ENCODE measurements at regions not wholly inside any gene's neighbourhood (a gene's known extent, or its start where the extent isn't known, plus 50 kb on each side); places are given as distances from the start of the nearest gene placed in this dataset.

- Histone ChIP-seq H3K4me3 (no peak overlapping the region), H3K36me3 (no peaks in the 10 kb centered on the region), H3K27me3 (no peaks in the 10 kb centered on the region), H3K27ac (no peak overlapping the region), H3K4me1 (peaks cover 11 to 18% of the 10 kb centered on the region in 2 donors), H3K9me3 (no peaks in the 10 kb centered on the region)
- DNase-seq (no peak), ATAC-seq (no peak)
- in situ Hi-C loops (cut with MboI; ENCODE audit: low sequenced_read_pairs in 4 of 4): loop anchor here in 3 of 4 donors (5.0 to 25.0 kb wide), 6 partner anchors 402 to 1113 kb away; no protein-coding TSS in a partner anchor
- intact Hi-C loops (cut with DNase I; ENCODE audit: low total_unique reads): no loop called here
- TF ChIP-seq POLR2A (IDR thresholded peaks at IDR 0.05): no peak
- no peak for TF ChIP-seq CTCF (IDR thresholded peaks at IDR 0.05 in 4 of 5, conservative IDR thresholded peaks at IDR 0.05 in 1 of 5)
Observed at GRCh38 chr6:164114051-164114450, 699.5 kb downstream of the QKI start.

GRCh38 chr6:164113637-164114036, 699.1 kb downstream of the QKI start:
- in situ Hi-C loops (cut with MboI; ENCODE audit: low sequenced_read_pairs in 4 of 4) (loop anchor here in 3 of 4 donors (5.0 to 25.0 kb wide), 6 partner anchors 401 to 1114 kb away; no protein-coding TSS in a partner anchor), intact Hi-C loops (cut with DNase I; ENCODE audit: low total_unique reads) (no loop called here)
- H3K36me3 ChIP-seq: no peaks in the 10 kb centered on the region
- no peak for TF ChIP-seq CTCF (IDR thresholded peaks at IDR 0.05 in 4 of 5, conservative IDR thresholded peaks at IDR 0.05 in 1 of 5)
- no peak for TF ChIP-seq POLR2A (IDR thresholded peaks at IDR 0.05)
- H3K9me3 ChIP-seq: no peaks in the 10 kb centered on the region
- peaks cover 15 to 21% of the 10 kb centered on the region in 2 donors for H3K4me1 ChIP-seq
- H3K27me3 ChIP-seq: no peaks in the 10 kb centered on the region
- H3K27ac ChIP-seq: no peak overlapping the region
- no peak for ATAC-seq
- H3K4me3 ChIP-seq: no peak overlapping the region
- no peak for DNase-seq

- no peaks in the 10 kb centered on the region for H3K27me3 ChIP-seq
- peak overlapping the region; percentile 25 to 52 (median 45) for H3K4me3 ChIP-seq
- ATAC-seq: peak; percentile 37 to 49
- intact Hi-C loops (cut with DNase I; ENCODE audit: low total_unique reads) (loop anchor here (1.0 to 5.0 kb wide), 9 partner anchors 10 to 928 kb away; partner anchors contain the start of gene QKI), in situ Hi-C loops (cut with MboI; ENCODE audit: low sequenced_read_pairs in 4 of 4) (loop anchor here (5.0 to 25.0 kb wide), 11 partner anchors 145 to 1118 kb away; no protein-coding TSS in a partner anchor)
- H3K9me3 ChIP-seq: no peaks in the 10 kb centered on the region
- peaks cover 36 to 38% of the 10 kb centered on the region in 2 donors for H3K4me1 ChIP-seq
- H3K36me3 ChIP-seq: no peaks in the 10 kb centered on the region
- H3K27ac ChIP-seq: peak overlapping the region; percentile 95 to 98 (median 98)
- peak; percentile 74 to 87 for DNase-seq
- TF ChIP-seq POLR2A (IDR thresholded peaks at IDR 0.05) (no peak), CTCF (IDR thresholded peaks at IDR 0.05 in 4 of 5, conservative IDR thresholded peaks at IDR 0.05 in 1 of 5) (peak; percentile 85 to 93 (median 88))
Observed at GRCh38 chr6:164109770-164110140, 695.2 kb downstream of the QKI start.

GRCh38 chr6:164108869-164109769, 694.6 kb downstream of the QKI start:
- intact Hi-C loops (cut with DNase I; ENCODE audit: low total_unique reads): loop anchor here (1.0 to 5.0 kb wide), 9 partner anchors 10 to 928 kb away; partner anchors contain the start of gene QKI
- in situ Hi-C loops (cut with MboI; ENCODE audit: low sequenced_read_pairs in 4 of 4): loop anchor here (5.0 to 25.0 kb wide), 8 partner anchors 144 to 927 kb away; no protein-coding TSS in a partner anchor

More at GRCh38 chr6:164108869-164109769, 694.6 kb downstream of the QKI start:
- H3K27ac ChIP-seq: peak overlapping the region; percentile 95 to 98 (median 98)
- H3K4me1 ChIP-seq: peaks cover 36 to 41% of the 10 kb centered on the region in 2 donors
- peak overlapping the region; percentile 41 to 52 (median 45) for H3K4me3 ChIP-seq
- peak; percentile 75 to 79 for ATAC-seq
- H3K9me3 ChIP-seq: no peaks in the 10 kb centered on the region
- no peaks in the 10 kb centered on the region for H3K36me3 ChIP-seq
- TF ChIP-seq CTCF (IDR thresholded peaks at IDR 0.05 in 4 of 5, conservative IDR thresholded peaks at IDR 0.05 in 1 of 5) (no peak), POLR2A (IDR thresholded peaks at IDR 0.05) (peak; percentile 43 to 47)
- H3K27me3 ChIP-seq: no peaks in the 10 kb centered on the region
- peak; percentile 97 to 99 for DNase-seq

All from gastrocnemius medialis (tissue), 4 donors.